Activated naive CD4-positive, alpha-beta T cell (primary cell): ENCODE measurements at regions not wholly inside any gene's neighbourhood (a gene's known extent, or its start where the extent isn't known, plus 50 kb on each side); places are given as distances from the start of the nearest gene placed in this dataset.
"Not testable (repeated sequence)": the region's sequence is repeated elsewhere in the genome, so short reads cannot be mapped to it uniquely, and the experiment has no call there.

Experiments used
- DNase-seq, 4 experiments: peaks; one replicate each; lab custom pipeline; 2025; lab: John Stamatoyannopoulos, UW

DNA sequence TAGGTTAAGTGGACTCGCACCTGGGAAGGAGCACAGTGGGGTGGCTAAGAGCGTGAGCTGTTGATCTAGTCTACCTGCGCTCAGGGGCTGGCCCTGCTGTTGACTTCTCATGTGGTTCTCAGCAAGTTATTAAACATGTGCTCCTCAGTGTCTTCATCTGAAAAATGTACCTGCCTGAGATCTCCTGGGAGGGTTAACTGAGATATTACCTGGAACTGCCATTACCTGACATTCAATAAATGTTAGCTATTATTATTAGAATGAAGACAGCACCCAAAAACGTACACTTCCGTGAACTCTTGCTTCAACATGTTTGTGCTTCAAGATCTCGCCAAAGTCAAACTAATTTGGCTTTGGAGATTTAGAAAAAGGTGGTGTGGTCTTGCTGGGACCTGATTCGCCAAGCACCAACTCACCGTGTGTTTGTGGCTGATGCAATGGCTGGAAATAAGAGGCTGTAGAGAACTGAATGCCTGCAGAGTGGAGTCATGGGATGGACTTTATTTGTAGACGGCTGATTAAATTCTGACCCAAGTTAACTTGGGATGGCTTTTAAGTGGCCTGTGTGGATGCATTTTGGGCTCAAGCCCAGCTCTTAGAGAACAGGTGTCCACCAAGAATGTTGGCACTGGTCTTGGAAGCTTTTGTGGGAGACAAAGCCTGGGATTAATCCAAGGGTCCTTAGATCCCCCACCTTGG, 692.9 kb downstream of the QKI start:
- no peak for DNase-seq

DNA sequence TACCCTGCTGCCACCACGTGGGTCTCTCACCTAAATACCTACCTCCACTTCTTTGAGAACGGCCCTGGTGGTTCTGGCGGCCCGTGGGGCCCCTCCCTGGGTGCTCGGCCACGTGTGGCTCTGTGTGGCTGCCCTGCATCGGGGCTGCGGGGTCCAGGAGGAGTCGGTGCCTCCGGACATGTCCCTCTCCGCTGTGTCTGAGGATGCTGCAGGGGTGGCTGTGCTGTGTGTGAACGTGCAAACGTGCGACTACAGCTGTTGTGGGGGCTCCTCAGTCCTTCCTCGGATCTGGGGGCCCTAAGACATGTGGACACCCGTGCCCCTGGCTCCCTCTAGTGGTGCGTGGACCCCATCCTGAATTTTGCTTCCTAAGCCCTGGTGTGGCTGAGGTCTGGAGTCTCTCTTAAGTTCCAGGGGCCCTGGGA, 691.8 kb downstream of the QKI start:
- no peak for DNase-seq

DNA sequence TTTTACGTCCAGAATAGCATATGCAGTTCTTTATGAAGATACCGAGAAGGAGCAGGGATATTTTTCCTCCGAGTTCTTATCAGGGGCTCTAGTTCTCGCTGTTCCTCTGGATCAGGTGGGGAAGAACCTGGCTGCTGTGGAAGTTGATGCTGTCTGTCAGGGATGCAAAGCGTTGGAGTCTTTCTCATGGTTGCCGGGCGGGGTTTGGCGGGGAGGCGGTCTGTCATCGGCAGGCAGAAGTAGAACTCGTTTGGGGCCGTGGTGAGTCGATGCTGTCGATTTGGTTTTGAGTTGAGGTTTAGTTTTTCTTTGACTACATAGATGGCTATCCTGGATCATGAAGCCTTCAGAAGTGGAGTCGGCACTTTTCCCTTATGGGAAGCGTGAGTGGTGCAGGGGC, 691.2 kb downstream of the QKI start:
- DNase-seq, result no peak

DNA sequence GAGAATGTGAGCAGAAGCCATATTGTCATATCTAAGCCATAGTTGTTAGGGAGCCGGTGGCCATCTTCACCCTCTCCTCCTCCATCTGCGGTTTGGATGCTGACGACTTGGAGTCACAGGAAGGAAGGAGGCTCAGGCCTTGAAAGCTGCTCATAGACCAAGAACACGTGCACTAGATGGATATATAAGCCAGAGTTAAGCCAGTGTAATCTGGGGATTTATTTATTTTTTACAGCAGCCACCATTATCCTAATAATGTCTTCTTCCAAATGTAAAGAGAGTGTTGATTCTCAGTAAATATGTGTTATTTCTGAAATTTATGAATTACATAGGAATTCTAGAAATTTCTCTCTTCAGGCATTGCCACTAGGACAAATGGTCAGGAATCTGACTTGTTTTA, 689.9 kb downstream of the QKI start:
- no peak for DNase-seq

DNA sequence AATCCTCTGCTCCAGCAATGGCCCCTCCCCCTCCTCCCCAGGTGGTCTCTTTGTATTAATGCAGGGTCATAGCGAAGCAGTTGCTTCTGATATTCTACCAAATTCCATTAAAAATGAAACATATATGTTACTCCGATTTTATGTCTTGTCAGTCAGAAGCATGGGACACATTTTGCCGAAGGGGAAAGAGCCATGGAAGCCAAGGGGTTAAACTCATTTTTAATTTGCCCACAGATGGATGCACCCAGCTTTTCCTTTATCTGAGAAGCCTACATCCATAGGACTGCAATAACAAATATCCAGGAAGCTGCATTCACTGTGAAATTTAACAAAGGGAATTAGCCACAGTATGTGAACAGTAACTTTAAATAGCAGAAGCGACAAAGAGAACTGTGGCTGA, 688.2 kb downstream of the QKI start:
- no peak for DNase-seq

- no peak for DNase-seq
These were observed 687.3 kb downstream of the QKI start for GRCh38 chr6:164101859-164102258.

- DNase-seq, result no peak
These were observed 684.8 kb downstream of the QKI start for GRCh38 chr6:164099269-164099865.

- DNase-seq, result no peak
These were observed 684.3 kb downstream of the QKI start for GRCh38 chr6:164098857-164099267.

GRCh38 chr6:164097551-164098398, 683.3 kb downstream of the QKI start:
- no peak for DNase-seq

GRCh38 chr6:164097056-164097455, 682.5 kb downstream of the QKI start:
- no peak for DNase-seq

GRCh38 chr6:164095056-164095455, 680.5 kb downstream of the QKI start:
- no peak for DNase-seq

GRCh38 chr6:164087870-164088269, 673.4 kb downstream of the QKI start:
- no peak for DNase-seq

GRCh38 chr6:164087211-164087610, 672.7 kb downstream of the QKI start:
- DNase-seq, result no peak

DNA sequence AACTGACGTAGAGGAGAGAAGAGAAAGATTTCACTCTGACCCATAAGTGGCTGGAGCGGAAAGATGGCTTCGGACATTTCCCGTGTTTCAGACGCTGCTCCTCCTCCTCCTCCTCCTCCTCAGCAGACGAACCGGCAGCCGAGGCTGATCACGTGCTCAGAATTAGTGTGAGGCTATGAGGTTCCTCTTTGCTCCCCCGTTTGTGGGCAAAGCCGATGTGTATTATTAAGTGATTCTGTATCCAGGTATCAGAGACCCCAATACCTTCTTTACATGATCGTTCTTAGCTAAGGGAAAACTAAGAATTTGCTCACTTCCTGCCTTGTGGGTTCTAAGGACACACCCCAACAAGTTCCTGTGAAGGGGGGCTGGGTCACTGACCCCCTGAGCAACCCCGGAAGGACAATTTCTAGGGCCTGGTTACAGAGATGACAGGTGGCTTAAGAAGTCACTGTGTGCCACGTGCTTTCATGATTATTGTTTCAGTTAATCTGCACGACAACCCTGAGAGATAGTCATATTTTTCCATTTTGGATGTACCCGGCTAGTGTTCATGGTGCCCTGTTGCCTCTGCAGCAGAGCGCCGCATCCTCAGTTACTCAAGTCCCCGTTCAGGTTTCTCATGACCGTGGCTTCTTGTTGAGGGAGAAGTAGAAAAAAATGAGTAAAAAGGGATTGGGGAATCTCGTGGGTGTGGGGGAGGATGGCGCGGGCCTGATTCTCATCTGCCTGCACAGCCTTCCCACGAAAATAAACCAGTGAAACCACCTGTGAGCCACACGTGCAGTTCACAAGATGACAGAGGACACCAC, 671.8 kb downstream of the QKI start:
- DNase-seq, result no peak

DNA sequence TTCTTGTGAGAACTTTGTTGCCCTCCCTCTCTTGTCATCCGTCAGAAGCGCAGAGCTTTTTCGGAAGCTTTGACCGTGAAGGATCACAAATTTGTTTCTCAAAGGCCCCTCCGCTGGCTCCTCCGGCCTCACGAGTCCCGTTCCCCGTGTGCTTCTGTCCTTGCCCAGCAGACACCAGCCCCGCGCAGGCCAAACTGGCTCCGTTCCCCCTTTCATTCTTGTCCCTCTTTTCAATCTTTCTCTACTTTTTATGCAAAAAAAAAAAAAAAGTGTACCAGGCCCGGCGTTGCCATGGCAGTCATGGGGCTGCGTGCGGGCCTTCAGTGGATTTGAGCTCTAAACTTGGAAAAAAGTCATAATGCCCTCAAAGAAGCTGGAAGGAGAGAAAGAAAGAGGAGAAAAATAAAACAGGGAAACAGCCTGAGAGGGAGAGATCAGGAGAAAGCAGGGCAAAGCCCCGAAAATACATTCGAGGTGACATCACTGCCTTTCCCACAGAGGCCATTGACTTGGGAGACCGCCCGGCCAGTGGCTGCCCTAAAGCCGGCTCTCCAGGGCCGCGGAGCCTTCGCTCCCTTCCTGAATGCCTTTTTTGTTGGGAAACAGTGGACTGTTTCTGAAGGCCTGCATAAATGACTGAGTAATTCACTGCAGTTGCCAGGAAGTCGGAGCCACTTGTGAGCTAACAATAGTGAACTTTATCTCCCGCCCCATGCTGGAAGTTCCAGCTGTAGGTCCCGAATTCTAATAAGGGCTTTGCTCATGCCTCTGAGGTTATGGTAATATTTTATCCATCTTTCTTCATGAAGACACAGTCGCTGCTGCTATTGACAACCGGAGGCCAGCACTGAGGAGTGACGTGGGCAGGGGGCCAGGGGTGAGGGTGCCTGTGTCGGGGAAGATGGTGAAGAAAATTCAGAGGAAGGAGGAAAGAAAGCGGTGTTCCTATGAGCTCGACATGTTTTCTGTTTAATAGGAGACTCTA, 670.9 kb downstream of the QKI start:
- DNase-seq, result no peak

DNA sequence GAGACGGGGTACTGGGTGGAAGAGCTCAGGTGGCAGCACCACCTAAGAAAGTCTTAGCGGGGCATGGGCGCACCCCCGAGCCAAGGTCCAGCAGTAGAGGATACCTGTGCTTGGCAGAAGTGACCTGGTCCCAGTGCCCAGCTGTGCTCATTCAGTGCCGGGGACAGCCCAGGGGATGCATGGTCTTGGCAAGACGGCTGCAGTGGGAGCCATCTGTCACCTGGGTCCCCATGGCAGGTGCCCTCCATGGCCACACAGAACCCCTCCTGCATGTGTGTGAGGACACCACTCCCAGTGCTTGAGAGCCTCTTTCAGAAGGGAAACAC, 664.7 kb downstream of the QKI start:
- DNase-seq, result no peak

GRCh38 chr6:164078532-164079274, 664.2 kb downstream of the QKI start:
- no peak for DNase-seq

DNA sequence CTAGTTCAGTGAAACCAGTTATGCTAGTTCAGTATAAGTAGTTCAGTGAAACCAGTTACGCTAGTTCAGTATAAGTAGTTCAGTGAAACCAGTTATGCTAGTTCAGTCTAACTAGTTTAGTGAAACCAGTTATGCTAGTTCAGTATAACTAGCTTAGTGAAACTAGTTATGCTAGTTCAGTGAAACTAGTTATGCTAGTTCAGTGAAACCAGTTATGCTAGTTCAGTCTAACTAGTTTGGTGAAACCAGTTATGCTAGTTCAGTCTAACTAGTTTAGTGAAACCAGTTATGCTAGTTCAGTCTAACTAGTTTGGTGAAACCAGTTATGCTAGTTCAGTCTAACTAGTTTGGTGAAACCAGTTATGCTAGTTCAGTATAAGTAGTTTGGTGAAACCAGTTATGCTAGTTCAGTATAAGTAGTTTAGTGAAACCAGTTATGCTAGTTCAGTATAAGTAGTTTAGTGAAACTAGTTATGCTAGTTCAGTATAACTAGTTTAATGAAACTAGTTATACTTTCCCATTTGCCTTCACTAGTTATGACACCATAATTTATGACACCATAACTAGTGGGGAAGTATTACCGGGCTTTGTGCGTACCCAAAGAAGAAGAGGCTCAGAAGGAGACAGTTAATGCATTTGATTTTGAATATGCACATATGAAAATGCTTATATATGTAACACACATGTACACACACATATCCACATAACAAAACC, 662.5 kb downstream of the QKI start:
- DNase-seq, result not testable (repeated sequence)

- DNase-seq, result no peak
These were observed 661.6 kb downstream of the QKI start for GRCh38 chr6:164075981-164076615.
